ENCODE measurements at regions not wholly inside any gene's neighbourhood (a gene's known extent, or its start where the extent isn't known, plus 50 kb on each side); places are given as distances from the start of the nearest gene placed in this dataset.
"Not testable (repeated sequence)": the region's sequence is repeated elsewhere in the genome, so short reads cannot be mapped to it uniquely, and the experiment has no call there.

- DNase-seq (ENCODE audit: low read depth in 3 of 3, low spot score in 1 of 3), result no peak
These were observed 159.3 kb downstream of the TTC8 start for GRCh38 chr14:88983755-88984154.

GRCh38 chr14:88985654-88986053, 161.2 kb downstream of the TTC8 start:
- no peak for DNase-seq (ENCODE audit: low read depth in 3 of 3, low spot score in 1 of 3)

- no peak for DNase-seq (ENCODE audit: low read depth in 3 of 3, low spot score in 1 of 3)
These were observed 161.8 kb downstream of the TTC8 start for GRCh38 chr14:88986146-88986841.

GRCh38 chr14:88986908-88987307, 162.5 kb downstream of the TTC8 start:
- not testable (repeated sequence) for DNase-seq (ENCODE audit: low read depth in 3 of 3, low spot score in 1 of 3)

- no peak for DNase-seq (ENCODE audit: low read depth in 3 of 3, low spot score in 1 of 3)
These were observed 163.1 kb downstream of the TTC8 start for GRCh38 chr14:88987516-88987915.

GRCh38 chr14:88989911-88990310, 165.5 kb downstream of the TTC8 start:
- DNase-seq (ENCODE audit: low read depth in 3 of 3, low spot score in 1 of 3), result no peak

GRCh38 chr14:88990856-88991255, 166.4 kb downstream of the TTC8 start:
- no peak for DNase-seq (ENCODE audit: low read depth in 3 of 3, low spot score in 1 of 3)

GRCh38 chr14:88992011-88992410, 167.6 kb downstream of the TTC8 start:
- DNase-seq (ENCODE audit: low read depth in 3 of 3, low spot score in 1 of 3), result no peak

- DNase-seq (ENCODE audit: low read depth in 3 of 3, low spot score in 1 of 3), result no peak
These were observed 169.5 kb downstream of the TTC8 start for GRCh38 chr14:88993946-88994345.

- DNase-seq (ENCODE audit: low read depth in 3 of 3, low spot score in 1 of 3), result no peak
These were observed 171.2 kb downstream of the TTC8 start for GRCh38 chr14:88995437-88996198.

- no peak for DNase-seq (ENCODE audit: low read depth in 3 of 3, low spot score in 1 of 3)
These were observed 173.6 kb downstream of the TTC8 start for GRCh38 chr14:88998027-88998426.

GRCh38 chr14:88999137-88999536, 174.7 kb downstream of the TTC8 start:
- DNase-seq (ENCODE audit: low read depth in 3 of 3, low spot score in 1 of 3), result no peak

GRCh38 chr14:89000007-89000942, 175.8 kb downstream of the TTC8 start:
- no peak for DNase-seq (ENCODE audit: low read depth in 3 of 3, low spot score in 1 of 3)

- DNase-seq (ENCODE audit: low read depth in 3 of 3, low spot score in 1 of 3), result no peak
These were observed 179.7 kb downstream of the TTC8 start for GRCh38 chr14:89004166-89004565.

- DNase-seq (ENCODE audit: low read depth in 3 of 3, low spot score in 1 of 3), result no peak
These were observed 183.5 kb downstream of the TTC8 start for GRCh38 chr14:89007906-89008305.

GRCh38 chr14:89011355-89012281, 187.2 kb downstream of the TTC8 start:
- DNase-seq (ENCODE audit: low read depth in 3 of 3, low spot score in 1 of 3), result no peak

- DNase-seq (ENCODE audit: low read depth in 3 of 3, low spot score in 1 of 3), result no peak
These were observed 188.0 kb downstream of the TTC8 start for GRCh38 chr14:89012282-89013097.

GRCh38 chr14:89013098-89013504, 188.7 kb downstream of the TTC8 start:
- no peak for DNase-seq (ENCODE audit: low read depth in 3 of 3, low spot score in 1 of 3)

GRCh38 chr14:89013698-89014568, 189.5 kb downstream of the TTC8 start:
- no peak for DNase-seq (ENCODE audit: low read depth in 3 of 3, low spot score in 1 of 3)
